Endometrium (tissue), 2 donors: ENCODE measurements at regions not wholly inside any gene's neighbourhood (a gene's known extent, or its start where the extent isn't known, plus 50 kb on each side); places are given as distances from the start of the nearest gene placed in this dataset.
A peak's percentile ranks its signal among the peaks of the same experiment; 100 is the strongest.

Experiments
- FAIRE-seq: peaks from 2 replicates; lab custom pipeline; 2012; peaks lifted over from hg19 to GRCh38; lab: Jason Lieb, UNC
- donor health status: control.
- donor health status: control.

GRCh38 chr5:93100976-93101375 is 480.0 kb downstream of the NR2F1-AS1 start:
- FAIRE-seq: no peak

- FAIRE-seq: no peak
These were observed 480.6 kb downstream of the NR2F1-AS1 start for GRCh38 chr5:93100428-93100827.

GRCh38 chr5:93099902-93100347 is 481.1 kb downstream of the NR2F1-AS1 start:
- peak; percentile 4 for FAIRE-seq

GRCh38 chr5:93096561-93096960 is 484.5 kb downstream of the NR2F1-AS1 start:
- FAIRE-seq: no peak

GRCh38 chr5:93092349-93093105 is 488.5 kb downstream of the NR2F1-AS1 start:
- FAIRE-seq: no peak

- FAIRE-seq: no peak
These were observed 490.3 kb downstream of the NR2F1-AS1 start for GRCh38 chr5:93090698-93091097.

- FAIRE-seq: no peak
These were observed 492.2 kb downstream of the NR2F1-AS1 start for GRCh38 chr5:93088592-93089389.

- no peak for FAIRE-seq
These were observed 493.7 kb downstream of the NR2F1-AS1 start for GRCh38 chr5:93087326-93087725.

- no peak for FAIRE-seq
These were observed 498.0 kb downstream of the NR2F1-AS1 start for GRCh38 chr5:93082981-93083380.

GRCh38 chr5:93079046-93079445 is 502.0 kb downstream of the NR2F1-AS1 start:
- FAIRE-seq: no peak

- FAIRE-seq: no peak
These were observed 502.7 kb downstream of the NR2F1-AS1 start for GRCh38 chr5:93078082-93079038.

- no peak for FAIRE-seq
These were observed 504.5 kb downstream of the NR2F1-AS1 start for GRCh38 chr5:93076566-93076965.

GRCh38 chr5:93076096-93076495 is 504.9 kb downstream of the NR2F1-AS1 start:
- FAIRE-seq: no peak

GRCh38 chr5:93073547-93073946 is 507.5 kb downstream of the NR2F1-AS1 start:
- FAIRE-seq: no peak

GRCh38 chr5:93072831-93073459 is 508.1 kb downstream of the NR2F1-AS1 start:
- no peak for FAIRE-seq

- no peak for FAIRE-seq
These were observed 509.3 kb downstream of the NR2F1-AS1 start for GRCh38 chr5:93071710-93072109.

GRCh38 chr5:93070938-93071337 is 510.1 kb downstream of the NR2F1-AS1 start:
- FAIRE-seq: no peak

- FAIRE-seq: no peak
These were observed 511.7 kb downstream of the NR2F1-AS1 start for GRCh38 chr5:93069276-93069675.

- no peak for FAIRE-seq
These were observed 518.5 kb downstream of the NR2F1-AS1 start for GRCh38 chr5:93062548-93062947.

- FAIRE-seq: no peak
These were observed 522.7 kb downstream of the NR2F1-AS1 start for GRCh38 chr5:93058309-93058708.

GRCh38 chr5:93057311-93057710 is 523.7 kb downstream of the NR2F1-AS1 start:
- no peak for FAIRE-seq

- FAIRE-seq: no peak
These were observed 525.0 kb downstream of the NR2F1-AS1 start for GRCh38 chr5:93055971-93056370.
